RKO (cell line): ENCODE measurements at regions not wholly inside any gene's neighbourhood (a gene's known extent, or its start where the extent isn't known, plus 50 kb on each side); places are given as distances from the start of the nearest gene placed in this dataset.
"Not testable (repeated sequence)": the region's sequence is repeated elsewhere in the genome, so short reads cannot be mapped to it uniquely, and the experiment has no call there.

Experiments
- DNase-seq: peaks from one replicate; pipeline ENCODE4 v3.0.0-alpha.2; 2016; ENCODE audit warnings: low spot score

GRCh38 chr13:50493683-50494082, 349.8 kb downstream of the DLEU7 start:
- no peak for DNase-seq

GRCh38 chr13:50494138-50494537, 349.4 kb downstream of the DLEU7 start:
- DNase-seq, result no peak

DNA sequence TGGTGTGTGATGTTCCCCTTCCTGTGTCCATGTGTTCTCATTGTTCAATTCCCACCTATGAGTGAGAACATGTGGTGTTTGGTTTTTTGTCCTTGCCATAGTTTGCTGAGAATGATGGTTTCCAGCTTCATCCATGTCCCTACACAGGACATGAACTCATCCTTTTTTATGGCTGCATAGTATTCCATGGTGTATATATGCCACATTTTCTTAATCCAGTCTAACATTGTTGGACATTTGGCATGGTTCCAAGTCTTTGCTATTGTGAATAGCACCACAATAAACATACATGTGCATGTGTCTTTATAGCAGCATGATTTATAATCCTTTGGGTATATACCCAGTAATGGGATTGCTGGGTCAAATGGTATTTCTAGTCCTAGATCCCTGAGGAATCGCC, 340.3 kb downstream of the DLEU7 start:
- not testable (repeated sequence) for DNase-seq

GRCh38 chr13:50509167-50509566, 334.3 kb downstream of the DLEU7 start:
- no peak for DNase-seq

- no peak for DNase-seq
Observed at GRCh38 chr13:50509771-50510441, 333.6 kb downstream of the DLEU7 start.

- not testable (repeated sequence) for DNase-seq
Observed at GRCh38 chr13:50510885-50511545, 332.5 kb downstream of the DLEU7 start.

DNA sequence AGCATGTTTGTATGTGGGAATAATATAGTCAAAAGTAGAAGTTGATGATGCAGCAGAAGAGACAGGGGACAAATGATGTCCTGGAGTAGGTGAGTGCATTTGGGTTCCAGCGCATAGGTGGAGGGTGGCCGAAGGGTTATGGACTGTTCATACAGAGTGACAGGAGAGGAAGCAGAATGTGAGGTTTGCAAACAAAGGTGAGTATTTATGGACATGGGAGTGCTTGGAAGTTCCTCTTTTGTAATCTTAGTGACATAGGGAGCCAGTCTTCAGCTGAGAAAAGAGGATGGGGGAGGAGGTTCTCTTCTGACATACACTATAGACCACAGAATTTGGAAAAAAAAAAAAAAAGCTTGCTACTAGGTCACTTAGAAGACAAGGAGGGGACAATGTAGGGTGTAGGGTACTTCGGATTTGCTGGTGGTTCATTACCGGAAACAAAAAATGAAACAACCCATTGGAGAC, 331.6 kb downstream of the DLEU7 start:
- no peak for DNase-seq

- DNase-seq, result no peak
Observed at GRCh38 chr13:50512474-50513299, 330.8 kb downstream of the DLEU7 start.

- DNase-seq, result no peak
Observed at GRCh38 chr13:50513300-50513877, 330.1 kb downstream of the DLEU7 start.

DNA sequence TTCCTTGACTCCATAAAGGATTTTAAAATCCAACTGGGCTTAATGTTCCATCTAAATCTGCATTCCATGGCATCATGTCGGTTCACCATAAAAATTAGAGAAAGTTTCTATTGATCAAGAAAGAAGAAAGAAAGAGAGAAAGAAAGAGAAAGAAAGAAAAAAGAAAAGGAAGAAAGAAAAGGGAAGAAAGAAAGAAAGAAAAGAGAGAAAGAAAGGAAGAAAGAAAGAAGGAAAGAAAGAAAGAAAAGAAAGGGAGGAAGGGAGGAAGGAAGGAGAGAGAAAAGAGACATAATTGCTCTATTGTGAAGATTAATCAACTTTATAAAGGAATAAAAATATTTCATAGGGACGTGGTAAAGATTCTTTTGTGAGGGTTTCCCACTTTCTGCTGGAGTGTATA, 329.2 kb downstream of the DLEU7 start:
- DNase-seq, result no peak

DNA sequence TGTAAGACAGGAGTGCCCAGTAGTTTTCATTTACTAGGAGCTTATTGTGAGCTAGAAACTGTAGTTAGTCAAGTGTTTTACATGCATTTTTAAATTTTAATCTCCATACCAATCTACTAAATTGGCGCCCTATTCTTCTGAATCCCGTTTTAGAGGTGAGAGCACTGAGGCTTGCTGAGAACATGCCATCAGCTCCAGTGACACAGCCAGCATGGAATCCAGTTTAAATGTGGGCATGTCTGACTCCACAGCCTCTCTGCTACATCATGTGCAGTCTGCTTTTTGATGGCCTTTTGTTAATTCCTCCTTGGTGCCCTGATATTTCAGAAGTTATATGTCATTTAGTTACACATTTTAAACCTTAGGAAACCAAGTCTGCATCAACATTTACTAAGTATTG, 325.4 kb downstream of the DLEU7 start:
- no peak for DNase-seq

DNA sequence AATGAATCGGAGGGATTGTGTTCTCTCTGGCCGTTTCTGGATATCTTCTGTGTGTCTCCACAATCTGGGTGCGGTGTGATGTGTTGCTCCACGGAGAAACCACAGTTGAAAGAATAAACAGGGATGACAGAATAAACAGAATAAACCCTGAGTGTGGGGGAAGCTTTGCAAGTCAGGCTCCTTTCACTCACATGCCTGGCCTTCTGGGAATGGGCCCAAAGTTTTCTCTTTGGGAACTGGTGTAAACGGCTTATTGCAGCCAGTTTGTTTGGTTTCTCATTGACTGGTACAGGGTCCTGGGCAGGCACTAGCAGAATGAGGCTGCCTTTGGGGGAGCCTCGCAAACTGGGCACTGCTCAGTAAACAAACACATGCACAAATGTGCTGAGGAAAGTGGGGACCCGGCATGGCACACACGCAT, 324.7 kb downstream of the DLEU7 start:
- DNase-seq, result no peak

DNA sequence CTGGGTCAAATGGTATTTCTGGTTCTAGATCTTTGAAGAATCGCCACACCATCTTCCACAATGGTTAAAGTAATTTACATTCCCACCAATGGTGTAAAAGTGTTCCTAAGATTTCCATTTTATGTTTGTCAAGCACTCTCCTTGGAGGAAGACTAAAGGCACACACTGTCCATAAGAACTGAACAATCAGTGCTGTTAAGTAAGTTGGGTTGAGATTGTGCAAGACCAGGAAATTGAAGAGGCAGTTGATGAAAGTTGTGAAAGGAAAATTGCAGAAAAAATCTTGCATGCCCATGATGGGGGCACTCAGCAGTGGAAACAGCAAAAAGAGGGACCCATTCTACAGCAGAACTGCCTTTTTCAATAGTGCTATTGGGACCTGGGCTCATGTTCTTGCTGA, 323.6 kb downstream of the DLEU7 start:
- no peak for DNase-seq

- no peak for DNase-seq
Observed at GRCh38 chr13:50521006-50521830, 322.3 kb downstream of the DLEU7 start.

- no peak for DNase-seq
Observed at GRCh38 chr13:50521831-50522149, 321.7 kb downstream of the DLEU7 start.

DNA sequence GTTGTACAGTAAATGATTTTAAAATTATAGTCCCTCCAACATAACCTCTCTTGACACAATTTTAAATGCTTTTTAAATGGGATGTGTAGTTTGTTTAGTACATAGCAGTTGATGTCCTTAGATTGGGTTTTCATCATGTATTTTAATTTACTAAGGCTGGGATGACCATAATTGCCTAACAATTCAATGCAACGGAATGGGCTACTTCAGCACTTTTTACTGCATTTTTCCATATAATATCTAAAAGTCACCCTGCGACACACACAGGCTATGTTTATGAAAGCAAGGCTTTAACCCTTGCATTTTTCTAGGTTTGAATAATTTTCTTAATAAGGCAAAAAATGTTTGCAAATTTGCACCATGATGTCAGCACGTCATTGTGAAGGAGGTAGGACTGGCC, 321.0 kb downstream of the DLEU7 start:
- DNase-seq, result no peak

DNA sequence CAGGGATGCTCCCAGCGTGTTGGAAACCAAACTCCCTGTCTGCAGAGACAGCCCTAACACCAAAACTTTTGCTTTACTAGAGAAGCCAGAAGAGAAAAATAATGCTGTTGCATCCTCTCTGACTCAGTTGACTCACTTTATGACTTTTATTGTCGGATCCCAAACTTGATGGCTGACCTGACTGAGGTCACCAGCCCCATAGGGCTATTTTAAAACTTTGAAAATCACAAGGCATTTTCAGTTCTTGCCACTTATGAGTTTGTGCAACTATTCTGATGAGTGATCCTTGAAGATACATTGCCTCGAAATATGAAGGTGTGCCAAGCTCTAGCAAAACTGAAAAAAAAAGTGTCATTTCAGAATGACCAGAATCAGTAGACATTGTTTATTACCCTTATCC, 320.2 kb downstream of the DLEU7 start:
- DNase-seq, result no peak

- DNase-seq, result no peak
Observed at GRCh38 chr13:50524560-50524959, 318.9 kb downstream of the DLEU7 start.

- DNase-seq, result no peak
Observed at GRCh38 chr13:50526661-50527071, 316.8 kb downstream of the DLEU7 start.

DNA sequence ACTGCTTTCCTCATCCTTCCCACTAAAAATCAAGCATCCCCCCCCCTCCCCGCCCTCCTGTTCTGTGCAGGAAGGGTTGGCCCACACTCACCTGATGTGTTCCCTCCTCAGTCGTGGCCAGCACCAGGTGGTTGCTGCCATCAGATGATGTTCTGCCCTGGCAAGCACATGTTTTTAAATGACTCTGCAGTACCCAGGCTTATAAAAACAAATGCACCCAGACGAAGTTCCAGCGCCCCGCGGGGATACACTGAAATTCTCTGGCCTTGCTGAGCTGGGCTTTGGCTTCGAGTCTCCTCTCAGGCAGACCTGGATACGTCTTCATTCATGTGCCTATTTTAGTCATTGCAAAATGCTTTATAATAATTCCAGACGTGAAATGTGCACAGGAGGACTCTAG, 316.3 kb downstream of the DLEU7 start:
- no peak for DNase-seq

GRCh38 chr13:50527612-50528509, 315.6 kb downstream of the DLEU7 start:
- no peak for DNase-seq
